H1 (cell line): ENCODE measurements at regions not wholly inside any gene's neighbourhood (a gene's known extent, or its start where the extent isn't known, plus 50 kb on each side); places are given as distances from the start of the nearest gene placed in this dataset.

ENCODE experiments used
- CTCF ChIA-PET: fragments of 300-600 bp; sonication (Branson Sonifier 250); formaldehyde crosslinking; loops from one replicate; lab custom pipeline; 2021; ENCODE audit not compliant: partially characterized antibody; lab: Charles Lee
- POLR2A ChIA-PET: fragments of 300-600 bp; sonication (Branson Sonifier 250); formaldehyde crosslinking; loops from one replicate; lab custom pipeline; 2021; ENCODE audit warnings: inconsistent platforms; ENCODE audit not compliant: partially characterized antibody; lab: Charles Lee
- DNase-seq, 2 experiments: peaks; one replicate each; pipeline versions ENCODE4 v3.0.0 to v3.0.0-alpha.2; 2010 to 2022; ENCODE audit warnings: low spot score in 2 of 2, low read depth in 1 of 2, mixed read lengths in 1 of 2
- FAIRE-seq: peaks from 2 replicates; lab custom pipeline; 2011; peaks lifted over from hg19 to GRCh38; lab: Jason Lieb, UNC
- H2AFZ ChIP-seq: 2 replicates; pipeline ENCODE4 v1.8.1; 2012; ENCODE audit warnings: low read length, inconsistent platforms
- H2AK5ac ChIP-seq: 2 replicates; pipeline ENCODE4 v1.6.1; 2013; ENCODE audit warnings: low read depth, low read length
- H2BK120ac ChIP-seq: replicated peaks from 2 replicates; pipeline ENCODE3; 2013; ENCODE audit warnings: low read depth, low read length, inconsistent platforms
- H2BK12ac ChIP-seq: 2 replicates; pipeline ENCODE4 v1.6.1; 2013; ENCODE audit warnings: low read depth, low read length
- H2BK15ac ChIP-seq: 2 replicates; pipeline ENCODE4 v1.6.1; 2013; ENCODE audit warnings: low read length
- H2BK20ac ChIP-seq: 2 replicates; pipeline ENCODE4 v1.6.1; 2013; ENCODE audit warnings: low read length
- H2BK5ac ChIP-seq: 2 replicates; pipeline ENCODE4 v1.6.1; 2013; ENCODE audit warnings: low read depth, low read length
- H3K14ac ChIP-seq: 2 replicates; pipeline ENCODE4 v1.6.1; 2013; ENCODE audit warnings: inconsistent platforms; ENCODE audit not compliant: insufficient read length
- H3K18ac ChIP-seq: 2 replicates; pipeline ENCODE4 v1.6.1; 2013; ENCODE audit warnings: low read length; ENCODE audit errors: extremely low read depth
- H3K23ac ChIP-seq: 2 replicates; pipeline ENCODE4 v1.6.1; 2013; ENCODE audit warnings: inconsistent platforms; ENCODE audit not compliant: insufficient read length
- H3K23me2 ChIP-seq: 2 replicates; pipeline ENCODE4 v1.6.1; 2013; ENCODE audit warnings: low read depth, low read length
- H3K27ac ChIP-seq: 2 replicates; pipeline ENCODE4 v1.6.1; 2011; ENCODE audit warnings: low read depth, low read length, inconsistent platforms
- H3K27me3 ChIP-seq, 4 experiments: replicated peaks in 1 of 4; 1 replicate in 1 of 4; 2 replicates in 3 of 4; pipeline versions ENCODE4 v1.6.1 to v1.8.1; 2011 to 2013; ENCODE audit warnings: low read length in 3 of 4, mild to moderate bottlenecking in 3 of 4, inconsistent platforms in 2 of 4, mixed read lengths in 2 of 4, moderate library complexity in 1 of 4; ENCODE audit not compliant: control insufficient read depth in 3 of 4, insufficient read depth in 3 of 4; ENCODE audit errors: extremely low read depth in 1 of 4
- H3K36me3 ChIP-seq, 4 experiments: 2 replicates each; pipeline versions ENCODE4 v1.6.1 to v1.8.1; 2011 to 2013; ENCODE audit warnings: mild to moderate bottlenecking in 4 of 4, low read length in 3 of 4, moderate library complexity in 2 of 4, control low read depth in 1 of 4, inconsistent platforms in 1 of 4; ENCODE audit not compliant: insufficient read depth in 4 of 4, control insufficient read depth in 2 of 4
- H3K4ac ChIP-seq: replicated peaks from 2 replicates; pipeline ENCODE3; 2013; ENCODE audit warnings: low read length, low read depth, mixed read lengths, inconsistent platforms; ENCODE audit not compliant: insufficient read length
- H3K4me1 ChIP-seq, 4 experiments: replicated peaks in 1 of 4; 1 replicate in 1 of 4; 2 replicates in 3 of 4; pipeline versions ENCODE4 v1.6.1 to v1.8.1; 2011 to 2013; ENCODE audit warnings: low read length in 3 of 4, inconsistent platforms in 2 of 4, mixed read lengths in 1 of 4; ENCODE audit not compliant: insufficient read depth in 4 of 4, control insufficient read depth in 3 of 4
- H3K4me2 ChIP-seq, 2 experiments: 2 replicates each; pipeline versions ENCODE4 v1.6.1 to v1.8.1; 2011 to 2013; ENCODE audit warnings: low read depth in 2 of 2, low read length in 2 of 2, control low read depth in 1 of 2, inconsistent platforms in 1 of 2, mild to moderate bottlenecking in 1 of 2; ENCODE audit not compliant: insufficient read depth in 1 of 2
- H3K4me3 ChIP-seq, 4 experiments: fragments of 200-600, 300-600 bp in 1 of 4; sonication (generic), shearing (Covaris generic), sonication (Bioruptor Twin) in 1 of 4; 2 replicates each; pipeline versions ENCODE4 v1.5.1 to v1.8.1; 2011 to 2016; ENCODE audit warnings: low read length in 4 of 4, low read depth in 3 of 4, control low read depth in 2 of 4, inconsistent platforms in 2 of 4, mild to moderate bottlenecking in 2 of 4, mixed read lengths in 1 of 4, moderate library complexity in 1 of 4; ENCODE audit not compliant: insufficient read depth in 2 of 4; ENCODE audit errors: extremely low read depth in 1 of 4
- H3K56ac ChIP-seq: replicated peaks from 2 replicates; pipeline ENCODE3; 2013; ENCODE audit warnings: low read depth, mild to moderate bottlenecking, mixed read lengths, low read length, inconsistent platforms; ENCODE audit not compliant: insufficient read length
- H3K79me1 ChIP-seq: 2 replicates; pipeline ENCODE4 v1.6.1; 2013; ENCODE audit warnings: low read depth, low read length, control low read depth
- H3K79me2 ChIP-seq, 2 experiments: 2 replicates each; pipeline versions ENCODE4 v1.6.1 to v1.8.1; 2012 to 2013; ENCODE audit warnings: low read length in 2 of 2, mild to moderate bottlenecking in 2 of 2, inconsistent platforms in 1 of 2; ENCODE audit not compliant: insufficient read depth in 2 of 2, control insufficient read depth in 1 of 2
- H3K9ac ChIP-seq, 4 experiments: replicated peaks in 1 of 4; 1 replicate in 1 of 4; 2 replicates in 3 of 4; pipeline versions ENCODE4 v1.6.1 to v1.8.1; 2011 to 2013; ENCODE audit warnings: low read depth in 3 of 4, low read length in 3 of 4, control low read depth in 2 of 4, mild to moderate bottlenecking in 2 of 4, moderate library complexity in 2 of 4, inconsistent platforms in 1 of 4; ENCODE audit errors: extremely low read depth in 1 of 4
- H3K9me3 ChIP-seq, 2 experiments: 2 replicates each; pipeline versions ENCODE4 v1.6.1 to v1.8.1; 2012 to 2013; ENCODE audit warnings: mild to moderate bottlenecking in 2 of 2, moderate library complexity in 2 of 2, control low read depth in 1 of 2, inconsistent platforms in 1 of 2, low read depth in 1 of 2, low read length in 1 of 2, mixed read lengths in 1 of 2; ENCODE audit not compliant: insufficient read depth in 2 of 2
- H4K20me1 ChIP-seq, 2 experiments: replicated peaks in 1 of 2; 2 replicates each; pipeline versions ENCODE3 to v1.8.1; 2011 to 2013; ENCODE audit warnings: inconsistent platforms in 2 of 2, low read length in 2 of 2, mild to moderate bottlenecking in 1 of 2; ENCODE audit not compliant: insufficient read depth in 2 of 2, control insufficient read depth in 1 of 2
- H4K5ac ChIP-seq: 2 replicates; pipeline ENCODE4 v1.6.1; 2013; ENCODE audit warnings: low read length, low read depth, mixed read lengths, inconsistent platforms; ENCODE audit not compliant: insufficient read length
- H4K8ac ChIP-seq: 2 replicates; pipeline ENCODE4 v1.8.0; 2013; ENCODE audit warnings: mild to moderate bottlenecking, moderate library complexity, low read length, inconsistent platforms; ENCODE audit not compliant: insufficient read depth; ENCODE audit errors: extremely low read depth
- H4K91ac ChIP-seq: replicated peaks from 2 replicates; pipeline ENCODE3; 2013; ENCODE audit warnings: low read length, mixed read lengths, inconsistent platforms; ENCODE audit not compliant: insufficient read length
- ASH2L ChIP-seq: fragments of 200-600, 300-600 bp; sonication (generic); IDR thresholded peaks from one replicate; pipeline ENCODE4 v1.7.1; 2017; ENCODE audit warnings: low read length
- BCL11A ChIP-seq, 2 experiments: IDR thresholded peaks; one replicate each; pipeline ENCODE4 v1.6.1; 2011; ENCODE audit warnings: low read depth in 2 of 2, low read length in 2 of 2, mild to moderate bottlenecking in 2 of 2
- CEBPB ChIP-seq: IDR thresholded peaks from 2 replicates; pipeline ENCODE4 v1.6.1; 2012; ENCODE audit warnings: low read depth, low read length
- CREB1 ChIP-seq: IDR thresholded peaks from 2 replicates; pipeline ENCODE4 v1.6.1; 2012; ENCODE audit warnings: inconsistent platforms
- E2F6 ChIP-seq: IDR thresholded peaks from 2 replicates; pipeline ENCODE4 v1.6.1; 2012; ENCODE audit warnings: inconsistent platforms
- KDM5A ChIP-seq: fragments of 200-600 bp; IDR thresholded peaks from 2 replicates; pipeline ENCODE4 v1.7.1; 2012; ENCODE audit warnings: mild to moderate bottlenecking, low read length, inconsistent platforms, mixed read lengths
- MAFK ChIP-seq: IDR thresholded peaks from 2 replicates; pipeline ENCODE4 v1.6.1; 2012; ENCODE audit warnings: low read depth, mild to moderate bottlenecking, improper control_type of control experiment, low read length
- PHF8 ChIP-seq: fragments of 200-600 bp; sonication (generic); conservative IDR thresholded peaks from 2 replicates; pipeline ENCODE4 v1.7.1; 2012; ENCODE audit warnings: low read depth, mild to moderate bottlenecking, inconsistent platforms, low read length, moderate library complexity
- POLR2A ChIP-seq, 2 experiments: IDR thresholded peaks; 1 replicate in 1 of 2; 2 replicates in 1 of 2; pipeline ENCODE4 v1.6.1; 2011; ENCODE audit warnings: low read depth in 2 of 2, low read length in 2 of 2, mild to moderate bottlenecking in 2 of 2; ENCODE audit errors: control extremely low read depth in 1 of 2
- RAD21 ChIP-seq, 2 experiments: IDR thresholded peaks in 1 of 2; conservative IDR thresholded peaks in 1 of 2; 2 replicates each; pipeline ENCODE4 v1.6.1; 2011; ENCODE audit warnings: low read depth in 2 of 2, low read length in 2 of 2, improper control_type of control experiment in 1 of 2, inconsistent platforms in 1 of 2, mild to moderate bottlenecking in 1 of 2, moderate library complexity in 1 of 2
- RFX5 ChIP-seq: IDR thresholded peaks from 2 replicates; pipeline ENCODE4 v1.6.1; 2011; ENCODE audit warnings: low read depth, low read length, improper control_type of control experiment, borderline replicate concordance
- RXRA ChIP-seq: IDR thresholded peaks from 2 replicates; pipeline ENCODE4 v1.6.1; 2011; ENCODE audit warnings: low read depth, mild to moderate bottlenecking, low read length, moderate library complexity; ENCODE audit not compliant: insufficient read depth
- SIN3A ChIP-seq, 2 experiments: IDR thresholded peaks in 1 of 2; conservative IDR thresholded peaks in 1 of 2; 2 replicates each; pipeline ENCODE4 v1.6.1; 2011 to 2012; ENCODE audit warnings: low read length in 2 of 2, improper control_type of control experiment in 1 of 2, low read depth in 1 of 2, mild to moderate bottlenecking in 1 of 2
- SP1 ChIP-seq: IDR thresholded peaks from 2 replicates; pipeline ENCODE4 v1.6.1; 2011; ENCODE audit warnings: low read depth, low read length
- SP4 ChIP-seq: IDR thresholded peaks from 2 replicates; pipeline ENCODE4 v1.6.1; 2012; ENCODE audit warnings: low read length, inconsistent platforms
- TAF1 ChIP-seq: IDR thresholded peaks from 2 replicates; pipeline ENCODE4 v1.6.1; 2011; ENCODE audit warnings: mild to moderate bottlenecking, low read depth, low read length
- WGBS, 2 experiments: shearing (Covaris generic) in 1 of 2; methylation state at CpG; one replicate each; pipeline versions ENCODE4 v1.1.6 to v1.1.7; 2013 to 2015; ENCODE audit warnings: low lambda C conversion rate in 2 of 2, mixed read lengths in 2 of 2, inconsistent platforms in 1 of 2, low coverage in 1 of 2, missing lambda C conversion rate in 1 of 2; ENCODE audit not compliant: insufficient replicate concordance in 2 of 2, insufficient coverage in 1 of 2, insufficient read length in 1 of 2; ENCODE audit errors: extremely low coverage in 1 of 2, missing lambda C conversion rate in 1 of 2; 5-methylcytosine and 5-hydroxymethylcytosine counted together

- H3K4me2 ChIP-seq: no peak overlapping the region
- no peak overlapping the region for H4K8ac ChIP-seq
- no peak overlapping the region for H3K18ac ChIP-seq
- 96% methylated on average over 1 of the region's 1 CpG; no CpG with 5 or more reads in 1 of the 2 experiments for whole genome bisulfite sequencing, 2 experiments
- no peak overlapping the region for H3K4ac ChIP-seq
- FAIRE-seq (no peak), DNase-seq (no peak)
- no peak overlapping the region for H3K27ac ChIP-seq
- no peak overlapping the region for H3K56ac ChIP-seq
- H4K5ac ChIP-seq: no peak overlapping the region
- H3K36me3 ChIP-seq: no peaks in the 10 kb centered on the region
- no peak overlapping the region for H2AFZ ChIP-seq
- no peaks in the 10 kb centered on the region for H4K20me1 ChIP-seq
- no peak overlapping the region for H2BK5ac ChIP-seq
- no peak overlapping the region for H3K14ac ChIP-seq
- H2BK120ac ChIP-seq: no peak overlapping the region
- no peak overlapping the region for H3K4me3 ChIP-seq
- no peaks in the 10 kb centered on the region for H3K79me2 ChIP-seq
- H3K9ac ChIP-seq: no peak overlapping the region
- no peaks in the 10 kb centered on the region for H3K27me3 ChIP-seq
- H2AK5ac ChIP-seq: no peak overlapping the region
- no peak overlapping the region for H2BK12ac ChIP-seq
- H3K9me3 ChIP-seq: no peaks in the 10 kb centered on the region
- no peak overlapping the region for H3K23ac ChIP-seq
- ChIA-PET POLR2A (no interaction called here), CTCF (no interaction called here)
- no peak overlapping the region for H2BK15ac ChIP-seq
- peaks cover 0 to 2% (median 0%) of the 10 kb centered on the region in 4 experiments; a peak in 1 of 7 replicates for H3K4me1 ChIP-seq
- no peak overlapping the region for H2BK20ac ChIP-seq
- H4K91ac ChIP-seq: no peak overlapping the region
- no peaks in the 10 kb centered on the region for H3K79me1 ChIP-seq
- H3K23me2 ChIP-seq: no peaks in the 10 kb centered on the region
- no peak for TF ChIP-seq SP4
- no peak for TF ChIP-seq PHF8
- TF ChIP-seq TAF1: no peak
- no peak for TF ChIP-seq ASH2L
- TF ChIP-seq CREB1: no peak
- no peak for TF ChIP-seq SP1
- no peak for TF ChIP-seq CEBPB
- no peak for TF ChIP-seq RAD21 (IDR thresholded peaks at IDR 0.05 in 1 of 2, conservative IDR thresholded peaks at IDR 0.05 in 1 of 2; ENCODE audit: low read depth in 2 of 2, low read length in 2 of 2)
- TF ChIP-seq E2F6: no peak
- no peak for TF ChIP-seq RXRA
- TF ChIP-seq RFX5: no peak
- TF ChIP-seq MAFK: no peak
- TF ChIP-seq BCL11A (IDR thresholded peaks at IDR 0.05; ENCODE audit: low read depth in 2 of 2, low read length in 2 of 2): no peak
- TF ChIP-seq KDM5A: no peak
- TF ChIP-seq SIN3A (conservative IDR thresholded peaks at IDR 0.05 in 1 of 2, IDR thresholded peaks at IDR 0.05 in 1 of 2; ENCODE audit: low read depth in 1 of 2, low read length in 2 of 2): no peak
- TF ChIP-seq POLR2A (IDR thresholded peaks at IDR 0.05; ENCODE audit: control extremely low read depth in 1 of 2, low read depth in 2 of 2, low read length in 2 of 2): no peak
These were observed 674.2 kb upstream of the CHAC2 start for GRCh38 chr2:53093355-53093754.
